ENCODE measurements at regions not wholly inside any gene's neighbourhood (a gene's known extent, or its start where the extent isn't known, plus 50 kb on each side); places are given as distances from the start of the nearest gene placed in this dataset.

- TF ChIP-seq CTCF (IDR thresholded peaks at IDR 0.05 in 2 of 3, conservative IDR thresholded peaks at IDR 0.05 in 1 of 3; ENCODE audit: insufficient read depth in 2 of 3, low read depth in 1 of 3, low read length in 3 of 3) (no peak), SAP30 (IDR thresholded peaks at IDR 0.05; ENCODE audit: borderline replicate concordance, insufficient read depth, low read depth, low read length, poor library complexity, severe bottlenecking) (no peak), ZFP30 (CRISPR knock-in tag; IDR thresholded peaks at IDR 0.05; ENCODE audit: borderline replicate concordance) (no peak), RAD21 (CRISPR knock-in tag; conservative IDR thresholded peaks at IDR 0.05 in 1 of 2, IDR thresholded peaks at IDR 0.05 in 1 of 2) (no peak), RCOR1 (IDR thresholded peaks at IDR 0.05; ENCODE audit: borderline replicate concordance in 1 of 2, low read depth in 2 of 2, low read length in 2 of 2) (no peak), NR2C1 (IDR thresholded peaks at IDR 0.05) (no peak), NR2C1 (tag; IDR thresholded peaks at IDR 0.05) (no peak), PHF21A (IDR thresholded peaks at IDR 0.05; ENCODE audit: borderline replicate concordance, low read depth) (no peak), POLR2A (conservative IDR thresholded peaks at IDR 0.05) (no peak), MED1 (CRISPR knock-in tag; IDR thresholded peaks at IDR 0.05; ENCODE audit: borderline replicate concordance) (no peak)
- TF ChIP-seq, protein P1, sequence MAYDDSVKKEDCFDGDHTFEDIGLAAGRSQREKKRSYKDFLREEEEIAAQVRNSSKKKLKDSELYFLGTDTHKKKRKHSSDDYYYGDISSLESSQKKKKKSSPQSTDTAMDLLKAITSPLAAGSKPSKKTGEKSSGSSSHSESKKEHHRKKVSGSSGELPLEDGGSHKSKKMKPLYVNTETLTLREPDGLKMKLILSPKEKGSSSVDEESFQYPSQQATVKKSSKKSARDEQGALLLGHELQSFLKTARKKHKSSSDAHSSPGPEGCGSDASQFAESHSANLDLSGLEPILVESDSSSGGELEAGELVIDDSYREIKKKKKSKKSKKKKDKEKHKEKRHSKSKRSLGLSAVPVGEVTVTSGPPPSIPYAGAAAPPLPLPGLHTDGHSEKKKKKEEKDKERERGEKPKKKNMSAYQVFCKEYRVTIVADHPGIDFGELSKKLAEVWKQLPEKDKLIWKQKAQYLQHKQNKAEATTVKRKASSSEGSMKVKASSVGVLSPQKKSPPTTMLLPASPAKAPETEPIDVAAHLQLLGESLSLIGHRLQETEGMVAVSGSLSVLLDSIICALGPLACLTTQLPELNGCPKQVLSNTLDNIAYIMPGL (CRISPR knock-in tag; IDR thresholded peaks at IDR 0.05): no peak
Measured at GRCh38 chr6:128659878-128660622, 139.7 kb upstream of the PTPRK start.
